ENCODE measurements at regions not wholly inside any gene's neighbourhood (a gene's known extent, or its start where the extent isn't known, plus 50 kb on each side); places are given as distances from the start of the nearest gene placed in this dataset.

DNA sequence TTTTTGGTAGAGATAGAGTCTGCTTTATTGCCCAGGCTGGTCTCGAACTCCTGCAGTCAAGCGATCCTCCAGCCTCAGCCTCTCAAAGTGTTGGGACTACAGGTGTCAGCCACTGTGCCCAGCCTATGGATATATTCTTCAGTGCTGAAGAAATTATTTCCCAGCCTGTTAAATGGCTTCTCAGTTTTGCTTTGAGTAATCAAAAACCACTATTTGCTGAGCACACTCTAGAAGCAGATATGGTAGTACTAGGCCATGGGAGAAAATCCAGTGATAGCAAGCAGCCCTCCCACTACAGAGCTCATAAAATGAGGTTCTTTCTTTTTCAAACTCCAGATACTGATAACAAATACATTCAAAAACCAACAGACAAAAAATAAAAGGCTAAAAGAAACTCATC, 80.6 kb upstream of the CLDN10 start:
- TF ChIP-seq POLR2AphosphoS5 (IDR thresholded peaks at IDR 0.05; ENCODE audit: borderline replicate concordance, low read depth, low read length) (no peak), EZH2 (IDR thresholded peaks at IDR 0.05) (no peak), FOXP2 (optimal IDR thresholded peaks at IDR 0.05; ENCODE audit: control extremely low read depth, extremely low read length, insufficient read depth) (no peak)

Data from SK-N-MC (cell line).